GM18868 (cell line): ENCODE measurements at regions not wholly inside any gene's neighbourhood (a gene's known extent, or its start where the extent isn't known, plus 50 kb on each side); places are given as distances from the start of the nearest gene placed in this dataset.

Experiments used
- ATAC-seq: cut with Tn5 transposase; IDR thresholded peaks from one replicate; pipeline ENCODE4 v1.9.1; 2021; ENCODE audit warnings: mild to moderate bottlenecking, moderate library complexity; ENCODE audit not compliant: unreplicated experiment

- ATAC-seq, result no peak
These were observed 164.9 kb upstream of the PRNP start for GRCh38 chr20:4521170-4521968.

GRCh38 chr20:4519534-4519933, 166.7 kb upstream of the PRNP start:
- ATAC-seq, result no peak

GRCh38 chr20:4516876-4517275, 169.4 kb upstream of the PRNP start:
- ATAC-seq, result no peak

GRCh38 chr20:4513720-4514119, 172.5 kb upstream of the PRNP start:
- ATAC-seq, result no peak

- no peak for ATAC-seq
These were observed 173.2 kb upstream of the PRNP start for GRCh38 chr20:4512891-4513550.

- no peak for ATAC-seq
These were observed 174.5 kb upstream of the PRNP start for GRCh38 chr20:4511776-4512175.

DNA sequence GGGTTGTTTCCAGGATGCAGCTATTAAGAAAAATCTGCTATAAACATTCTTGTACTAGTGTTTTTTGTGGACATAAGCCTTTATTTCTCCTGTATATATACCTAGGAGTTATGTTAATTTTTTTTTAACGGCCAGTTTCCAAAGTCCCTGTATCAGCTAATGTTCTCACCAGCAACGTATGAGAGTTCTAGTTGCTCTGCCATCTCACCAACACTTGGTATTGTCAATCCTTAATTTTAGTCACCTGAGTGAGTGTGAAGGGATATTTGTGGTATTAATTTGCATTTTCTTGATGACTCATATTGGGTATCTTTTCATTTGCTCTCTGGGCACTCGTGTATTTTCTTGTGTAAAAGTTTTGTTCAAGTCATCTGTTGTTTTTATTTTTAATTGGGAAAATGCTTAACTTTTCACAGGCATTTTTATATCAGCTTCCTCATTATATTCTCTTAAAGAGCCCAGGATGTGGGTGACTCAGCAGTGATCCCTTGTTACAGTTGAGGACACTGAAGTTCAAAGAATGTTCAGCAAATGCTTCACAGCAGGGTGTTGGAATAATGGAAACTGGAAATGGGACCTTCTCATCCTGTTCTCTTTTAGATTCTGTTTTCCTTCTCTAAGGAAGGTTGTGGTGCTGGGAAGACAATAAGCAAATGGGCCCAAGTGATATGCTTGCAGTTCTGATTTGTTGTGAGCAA, 176.3 kb upstream of the PRNP start:
- no peak for ATAC-seq

DNA sequence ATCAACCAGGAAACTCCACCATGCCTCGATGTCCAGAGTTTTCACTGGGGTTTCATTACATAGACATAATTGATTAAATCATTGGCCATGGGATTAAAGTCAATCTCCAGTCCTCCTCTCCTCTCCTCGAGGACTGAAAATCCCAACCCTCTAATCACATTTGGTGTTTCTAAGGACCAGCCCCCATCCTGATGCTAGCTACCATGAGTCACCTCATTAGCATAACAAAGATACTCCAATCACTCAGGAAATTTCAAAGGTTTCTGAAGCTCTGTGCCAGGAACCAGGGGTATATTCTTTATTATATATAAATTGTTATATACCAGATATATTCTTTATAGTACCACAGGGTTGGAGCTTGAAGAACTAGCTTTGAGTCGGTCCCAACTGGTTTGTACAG, 177.5 kb upstream of the PRNP start:
- no peak for ATAC-seq

- no peak for ATAC-seq
These were observed 179.0 kb upstream of the PRNP start for GRCh38 chr20:4507288-4507719.

DNA sequence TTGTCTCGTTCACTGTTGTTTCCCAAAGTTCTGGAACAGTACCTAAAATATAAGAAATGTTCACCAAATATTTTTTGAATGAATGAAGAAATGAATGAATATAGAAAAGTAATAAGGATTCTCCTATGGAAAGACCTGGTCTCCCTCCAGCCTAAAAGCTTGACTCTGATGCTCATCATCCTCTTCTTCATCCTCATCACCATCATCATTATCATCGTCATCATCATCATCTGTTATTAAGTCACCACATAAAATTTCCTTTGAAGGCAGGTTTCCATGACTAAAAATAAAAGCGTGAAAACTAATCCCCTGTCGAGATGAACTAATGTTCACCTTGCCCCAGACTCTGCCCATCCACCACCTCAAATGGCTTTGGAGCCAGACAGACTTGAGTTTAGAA, 181.4 kb upstream of the PRNP start:
- ATAC-seq, result no peak

DNA sequence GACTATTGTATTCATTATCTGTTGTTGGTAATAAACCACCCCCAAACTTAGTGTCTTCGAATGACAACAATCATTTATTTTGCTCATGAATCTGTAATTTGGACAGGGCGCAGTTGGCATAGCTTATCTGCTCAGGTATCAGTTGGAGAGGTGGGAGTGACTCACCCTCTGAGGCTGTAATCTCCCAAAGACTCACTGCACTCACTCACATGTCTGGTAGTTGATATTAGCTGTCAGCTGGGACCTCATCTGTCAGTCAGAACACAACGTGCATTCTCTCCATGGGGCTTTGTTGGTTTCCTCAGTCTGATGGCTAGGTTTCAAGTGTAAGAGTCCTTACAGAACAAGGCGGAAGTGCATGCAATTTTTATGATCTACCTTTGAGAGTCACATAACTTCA, 183.5 kb upstream of the PRNP start:
- ATAC-seq, result no peak

GRCh38 chr20:4493386-4493785, 192.9 kb upstream of the PRNP start:
- no peak for ATAC-seq

DNA sequence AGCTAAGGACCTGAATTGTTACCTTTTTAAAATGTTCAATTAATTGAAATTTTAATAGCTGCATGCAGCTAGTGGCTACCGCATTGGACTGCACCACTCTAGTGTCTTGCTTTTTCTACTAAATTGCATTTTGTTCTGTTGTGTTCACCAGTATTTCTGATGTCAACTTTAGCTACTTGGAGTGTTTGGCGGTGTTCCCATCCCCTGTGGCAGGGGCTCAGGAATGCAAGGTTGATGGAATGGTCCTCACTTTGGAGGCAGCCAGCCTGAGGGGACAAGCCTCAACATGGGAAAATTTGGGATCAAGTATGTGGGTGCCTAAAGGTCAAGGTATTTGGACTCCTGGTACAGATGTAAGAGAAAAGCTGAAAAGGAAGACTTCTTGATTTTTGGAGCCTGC, 194.6 kb upstream of the PRNP start:
- ATAC-seq, result no peak

DNA sequence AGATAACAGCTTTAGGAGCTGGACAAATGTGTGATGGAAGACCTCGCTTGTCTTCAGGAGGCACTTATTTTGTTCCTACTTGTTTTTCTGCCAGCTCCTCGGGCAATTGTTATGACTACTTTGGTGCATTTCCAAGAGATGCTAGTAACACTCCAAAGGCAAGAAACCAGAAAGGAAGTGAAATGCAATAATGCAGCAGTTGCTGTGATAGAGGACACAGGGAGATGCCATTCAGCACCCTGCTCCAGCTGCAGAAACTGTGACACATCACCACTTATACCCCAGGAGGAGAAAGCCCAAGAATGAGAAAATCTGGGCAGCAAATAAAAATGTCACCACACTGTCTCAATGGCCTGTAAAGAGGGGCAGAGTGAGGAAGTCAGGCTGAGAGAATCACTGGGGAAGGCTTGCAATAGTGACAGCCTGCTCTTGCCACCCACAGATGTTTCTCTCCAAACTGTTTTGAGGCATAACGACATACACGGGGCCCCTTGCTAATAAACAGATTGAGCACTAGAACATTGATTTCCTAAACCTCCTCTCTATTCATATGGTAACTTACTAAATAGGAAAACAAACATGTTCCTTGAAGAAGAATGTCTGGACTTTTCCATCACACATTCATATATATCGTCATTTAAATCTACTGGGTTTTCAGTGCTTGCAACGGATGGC, 195.5 kb upstream of the PRNP start:
- no peak for ATAC-seq

DNA sequence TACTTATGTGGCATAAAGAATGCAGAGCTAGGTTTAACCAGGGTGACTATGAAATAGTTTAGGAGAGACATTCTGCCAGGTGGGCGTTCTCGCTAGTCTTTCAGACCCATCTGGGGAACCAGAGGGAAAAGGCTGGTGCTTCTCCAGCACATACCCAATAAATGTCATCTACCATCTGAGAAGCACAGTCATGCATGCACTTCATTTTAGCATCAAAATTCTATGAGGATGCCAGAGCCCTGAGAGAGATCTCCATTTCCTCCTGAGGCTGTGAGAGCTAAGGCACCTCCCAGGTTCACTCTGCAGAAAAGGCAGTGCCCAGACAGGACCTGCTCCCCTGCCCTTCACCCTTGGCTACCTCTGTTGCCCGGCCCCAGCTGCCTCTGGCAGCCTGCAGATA, 196.2 kb upstream of the PRNP start:
- ATAC-seq, result no peak

GRCh38 chr20:4488407-4489339, 197.6 kb upstream of the PRNP start:
- no peak for ATAC-seq

- no peak for ATAC-seq
These were observed 201.8 kb upstream of the PRNP start for GRCh38 chr20:4484379-4484997.

- no peak for ATAC-seq
These were observed 202.3 kb upstream of the PRNP start for GRCh38 chr20:4483961-4484360.

DNA sequence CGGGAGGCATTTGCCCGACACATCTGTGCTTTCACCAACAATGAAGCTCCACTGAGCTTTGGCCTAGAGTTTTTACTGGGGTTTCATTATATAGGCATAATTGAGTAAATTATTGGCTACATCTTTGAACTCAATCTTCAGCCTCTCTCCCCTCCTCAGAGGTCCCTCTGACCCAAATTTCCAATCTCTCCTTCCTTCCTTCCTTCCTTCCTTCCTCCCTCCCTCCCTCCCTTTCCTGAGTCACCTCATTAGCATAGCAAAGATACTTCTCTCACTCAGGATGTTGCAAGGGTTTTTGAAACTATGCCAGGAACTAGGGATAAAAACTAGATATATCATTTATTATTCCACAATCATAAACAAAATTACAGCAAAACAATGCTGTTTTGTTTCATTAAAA, 202.8 kb upstream of the PRNP start:
- ATAC-seq, result no peak

GRCh38 chr20:4480104-4480503, 206.2 kb upstream of the PRNP start:
- no peak for ATAC-seq
